ENCODE measurements at regions not wholly inside any gene's neighbourhood (a gene's known extent, or its start where the extent isn't known, plus 50 kb on each side); places are given as distances from the start of the nearest gene placed in this dataset.

GRCh38 chr3:76096036-76096435 is 310.7 kb upstream of the ZNF717 start:
- TF ChIP-seq CTCF (conservative IDR thresholded peaks at IDR 0.05; ENCODE audit: low read length) = no peak
- no peak for TF ChIP-seq EZH2phosphoT487 (IDR thresholded peaks at IDR 0.05; ENCODE audit: borderline replicate concordance)

Data from Loucy (cell line).